Kidney epithelial cell (primary cell): ENCODE measurements at regions not wholly inside any gene's neighbourhood (a gene's known extent, or its start where the extent isn't known, plus 50 kb on each side); places are given as distances from the start of the nearest gene placed in this dataset.
A peak's percentile ranks its signal among the peaks of the same experiment; 100 is the strongest.

Experiments
- DNase-seq: peaks from one replicate; pipeline ENCODE4 v3.0.0-alpha.2; 2010; ENCODE audit warnings: low read depth
- H3K27me3 ChIP-seq: 2 replicates; pipeline ENCODE4 v1.6.0; 2011; ENCODE audit warnings: low read length; ENCODE audit not compliant: control insufficient read depth, insufficient read depth
- H3K36me3 ChIP-seq: 2 replicates; pipeline ENCODE4 v1.5.1; 2011; ENCODE audit warnings: low read length; ENCODE audit not compliant: control insufficient read depth, insufficient read depth
- H3K4me3 ChIP-seq: 2 replicates; pipeline ENCODE4 v1.5.1; 2011; ENCODE audit warnings: low read depth, mild to moderate bottlenecking, control low read depth, low read length
- CTCF ChIP-seq: IDR thresholded peaks from 2 replicates; pipeline ENCODE4 v1.5.1; 2011; ENCODE audit warnings: mild to moderate bottlenecking, moderate library complexity, low read length, control low read depth, inconsistent platforms; ENCODE audit not compliant: insufficient read depth, poor library complexity, severe bottlenecking

GRCh38 chr4:126935801-126936200, 697.0 kb upstream of the INTU start:
- no peak for TF ChIP-seq CTCF

GRCh38 chr4:126937342-126937741, 695.4 kb upstream of the INTU start:
- no peaks in the 10 kb centered on the region for H3K27me3 ChIP-seq
- no peak for DNase-seq
- no peak for TF ChIP-seq CTCF
- H3K36me3 ChIP-seq: no peaks in the 10 kb centered on the region
- H3K4me3 ChIP-seq: no peak overlapping the region

More at GRCh38 chr4:126935801-126936200, 697.0 kb upstream of the INTU start:
- Histone ChIP-seq H3K4me3 (no peak overlapping the region), H3K27me3 (no peaks in the 10 kb centered on the region), H3K36me3 (no peaks in the 10 kb centered on the region)
- DNase-seq: no peak

- TF ChIP-seq CTCF: no peak
- Histone ChIP-seq H3K4me3 (no peak overlapping the region), H3K27me3 (no peaks in the 10 kb centered on the region), H3K36me3 (no peaks in the 10 kb centered on the region)
- DNase-seq: no peak
These were observed 694.8 kb upstream of the INTU start for GRCh38 chr4:126937846-126938422.

GRCh38 chr4:126939401-126939800, 693.4 kb upstream of the INTU start:
- H3K27me3 ChIP-seq: no peaks in the 10 kb centered on the region
- no peak overlapping the region for H3K4me3 ChIP-seq
- no peaks in the 10 kb centered on the region for H3K36me3 ChIP-seq
- no peak for TF ChIP-seq CTCF
- DNase-seq: peak; percentile 29

GRCh38 chr4:126947536-126947935, 685.2 kb upstream of the INTU start:
- no peak for DNase-seq
- no peak for TF ChIP-seq CTCF
- Histone ChIP-seq H3K4me3 (no peak overlapping the region), H3K36me3 (no peaks in the 10 kb centered on the region), H3K27me3 (no peaks in the 10 kb centered on the region)

GRCh38 chr4:126954537-126955291, 678.0 kb upstream of the INTU start:
- H3K4me3 ChIP-seq: no peak overlapping the region
- H3K27me3 ChIP-seq: no peaks in the 10 kb centered on the region
- H3K36me3 ChIP-seq: no peaks in the 10 kb centered on the region
- no peak for DNase-seq
- no peak for TF ChIP-seq CTCF
